ENCODE measurements at regions not wholly inside any gene's neighbourhood (a gene's known extent, or its start where the extent isn't known, plus 50 kb on each side); places are given as distances from the start of the nearest gene placed in this dataset.

DNA sequence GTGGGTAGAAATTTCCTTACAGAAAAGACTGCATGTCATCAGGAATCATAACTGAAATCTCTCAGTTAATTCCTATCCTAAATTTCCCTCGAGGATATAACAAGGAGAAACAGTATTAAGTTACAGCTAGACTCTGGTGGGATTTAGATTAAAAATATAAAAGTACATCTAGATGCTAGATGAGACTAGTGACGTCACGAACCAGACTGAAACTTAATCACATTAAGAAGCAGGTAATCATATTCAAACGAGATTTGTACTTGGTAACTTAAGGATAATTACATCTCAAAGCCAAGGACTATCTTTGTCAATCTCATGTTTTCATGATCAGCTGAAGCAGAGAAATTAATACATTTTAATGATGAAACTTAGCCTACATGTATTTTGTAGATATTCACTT is 130.6 kb downstream of the MTNR1A start:
- no peak for TF ChIP-seq ISL1 (CRISPR knock-in tag; IDR thresholded peaks at IDR 0.05)
- TF ChIP-seq TOX (CRISPR knock-in tag; IDR thresholded peaks at IDR 0.05; ENCODE audit: borderline replicate concordance), result no peak
- TF ChIP-seq, protein P1, sequence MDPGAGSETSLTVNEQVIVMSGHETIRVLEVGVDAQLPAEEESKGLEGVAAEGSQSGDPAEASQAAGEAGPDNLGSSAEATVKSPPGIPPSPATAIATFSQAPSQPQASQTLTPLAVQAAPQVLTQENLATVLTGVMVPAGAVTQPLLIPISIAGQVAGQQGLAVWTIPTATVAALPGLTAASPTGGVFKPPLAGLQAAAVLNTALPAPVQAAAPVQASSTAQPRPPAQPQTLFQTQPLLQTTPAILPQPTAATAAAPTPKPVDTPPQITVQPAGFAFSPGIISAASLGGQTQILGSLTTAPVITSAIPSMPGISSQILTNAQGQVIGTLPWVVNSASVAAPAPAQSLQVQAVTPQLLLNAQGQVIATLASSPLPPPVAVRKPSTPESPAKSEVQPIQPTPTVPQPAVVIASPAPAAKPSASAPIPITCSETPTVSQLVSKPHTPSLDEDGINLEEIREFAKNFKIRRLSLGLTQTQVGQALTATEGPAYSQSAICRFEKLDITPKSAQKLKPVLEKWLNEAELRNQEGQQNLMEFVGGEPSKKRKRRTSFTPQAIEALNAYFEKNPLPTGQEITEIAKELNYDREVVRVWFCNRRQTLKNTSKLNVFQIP (CRISPR knock-in tag; IDR thresholded peaks at IDR 0.05; ENCODE audit: borderline replicate concordance, low read depth), result no peak
- TF ChIP-seq, protein P2, sequence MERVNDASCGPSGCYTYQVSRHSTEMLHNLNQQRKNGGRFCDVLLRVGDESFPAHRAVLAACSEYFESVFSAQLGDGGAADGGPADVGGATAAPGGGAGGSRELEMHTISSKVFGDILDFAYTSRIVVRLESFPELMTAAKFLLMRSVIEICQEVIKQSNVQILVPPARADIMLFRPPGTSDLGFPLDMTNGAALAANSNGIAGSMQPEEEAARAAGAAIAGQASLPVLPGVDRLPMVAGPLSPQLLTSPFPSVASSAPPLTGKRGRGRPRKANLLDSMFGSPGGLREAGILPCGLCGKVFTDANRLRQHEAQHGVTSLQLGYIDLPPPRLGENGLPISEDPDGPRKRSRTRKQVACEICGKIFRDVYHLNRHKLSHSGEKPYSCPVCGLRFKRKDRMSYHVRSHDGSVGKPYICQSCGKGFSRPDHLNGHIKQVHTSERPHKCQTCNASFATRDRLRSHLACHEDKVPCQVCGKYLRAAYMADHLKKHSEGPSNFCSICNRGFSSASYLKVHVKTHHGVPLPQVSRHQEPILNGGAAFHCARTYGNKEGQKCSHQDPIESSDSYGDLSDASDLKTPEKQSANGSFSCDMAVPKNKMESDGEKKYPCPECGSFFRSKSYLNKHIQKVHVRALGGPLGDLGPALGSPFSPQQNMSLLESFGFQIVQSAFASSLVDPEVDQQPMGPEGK (CRISPR knock-in tag; IDR thresholded peaks at IDR 0.05; ENCODE audit: borderline replicate concordance), result no peak
- no peak for TF ChIP-seq BACH2 (CRISPR knock-in tag; IDR thresholded peaks at IDR 0.05; ENCODE audit: borderline replicate concordance)
- TF ChIP-seq ZFP30 (CRISPR knock-in tag; IDR thresholded peaks at IDR 0.05), result no peak
- no peak for TF ChIP-seq PPARA (CRISPR knock-in tag; IDR thresholded peaks at IDR 0.05; ENCODE audit: borderline replicate concordance)
- TF ChIP-seq ZFP3 (CRISPR knock-in tag; IDR thresholded peaks at IDR 0.05), result no peak
- TF ChIP-seq RARB (CRISPR knock-in tag; IDR thresholded peaks at IDR 0.05), result no peak
- TF ChIP-seq, protein P3, sequence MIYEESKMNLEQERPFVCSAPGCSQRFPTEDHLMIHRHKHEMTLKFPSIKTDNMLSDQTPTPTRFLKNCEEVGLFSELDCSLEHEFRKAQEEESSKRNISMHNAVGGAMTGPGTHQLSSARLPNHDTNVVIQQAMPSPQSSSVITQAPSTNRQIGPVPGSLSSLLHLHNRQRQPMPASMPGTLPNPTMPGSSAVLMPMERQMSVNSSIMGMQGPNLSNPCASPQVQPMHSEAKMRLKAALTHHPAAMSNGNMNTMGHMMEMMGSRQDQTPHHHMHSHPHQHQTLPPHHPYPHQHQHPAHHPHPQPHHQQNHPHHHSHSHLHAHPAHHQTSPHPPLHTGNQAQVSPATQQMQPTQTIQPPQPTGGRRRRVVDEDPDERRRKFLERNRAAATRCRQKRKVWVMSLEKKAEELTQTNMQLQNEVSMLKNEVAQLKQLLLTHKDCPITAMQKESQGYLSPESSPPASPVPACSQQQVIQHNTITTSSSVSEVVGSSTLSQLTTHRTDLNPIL (CRISPR knock-in tag; IDR thresholded peaks at IDR 0.05; ENCODE audit: low read depth), result no peak
- no peak for TF ChIP-seq CSDC2 (CRISPR knock-in tag; IDR thresholded peaks at IDR 0.05)

Data from SK-N-SH treated with all-trans-retinoic acid at 6 μM for 48 hours (cell line).